Body of pancreas (tissue), 4 donors: ENCODE measurements at regions not wholly inside any gene's neighbourhood (a gene's known extent, or its start where the extent isn't known, plus 50 kb on each side); places are given as distances from the start of the nearest gene placed in this dataset.

Experiments used
- CTCF ChIP-seq, 7 experiments: fragments of 450-650 bp in 4 of 7; fragments of 200-600 bp in 3 of 7; sonication (generic) in 3 of 7; IDR thresholded peaks; one replicate each; pipeline ENCODE4 v1.5.1; 2016 to 2019; ENCODE audit warnings: antibody characterized with exemption in 7 of 7
- POLR2A ChIP-seq, 3 donors: fragments of 450-650 bp; IDR thresholded peaks; one replicate each; pipeline ENCODE4 v1.6.1; 2016; ENCODE audit warnings: antibody characterized with exemption in 3 of 3, mild to moderate bottlenecking in 2 of 3

GRCh38 chr2:118642501-118642900 lies 204.9 kb downstream of the EN1 start:
- TF ChIP-seq CTCF (IDR thresholded peaks at IDR 0.05) = no peak
- TF ChIP-seq POLR2A (IDR thresholded peaks at IDR 0.05) = no peak
